Skeletal muscle cell (primary cell): ENCODE measurements at regions not wholly inside any gene's neighbourhood (a gene's known extent, or its start where the extent isn't known, plus 50 kb on each side); places are given as distances from the start of the nearest gene placed in this dataset.
"Not testable (repeated sequence)": the region's sequence is repeated elsewhere in the genome, so short reads cannot be mapped to it uniquely, and the experiment has no call there.

Experiments
- DNase-seq: peaks from one replicate; pipeline ENCODE4 v3.0.0-alpha.2; 2010; ENCODE audit warnings: low read depth
- H3K4me3 ChIP-seq: 2 replicates; pipeline ENCODE4 v1.5.1; 2011; ENCODE audit warnings: low read depth, mild to moderate bottlenecking, control low read depth, low read length, moderate library complexity

- no peak for DNase-seq
- no peak overlapping the region for H3K4me3 ChIP-seq
Observed at GRCh38 chr10:128575761-128576160, 449.5 kb upstream of the MKI67 start.

DNA sequence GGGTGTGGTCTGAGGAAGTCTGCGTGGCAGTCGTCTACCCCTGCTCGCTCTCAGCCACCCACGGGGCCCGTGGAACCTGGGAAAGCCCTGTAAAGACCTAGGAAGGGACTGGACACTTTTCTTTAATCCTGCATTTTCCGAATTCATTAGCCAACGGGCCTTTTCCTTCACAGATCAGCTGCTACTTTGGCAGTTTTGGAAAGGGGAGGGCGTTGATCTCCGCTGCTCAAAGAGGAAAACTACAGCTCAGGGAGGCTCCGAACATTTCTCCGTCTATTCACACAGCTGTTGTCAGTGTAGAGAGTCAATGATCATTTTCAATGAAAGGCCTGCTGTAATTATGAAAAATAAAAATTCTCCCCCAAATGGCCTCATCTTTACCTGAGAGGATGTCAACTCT is 450.1 kb upstream of the MKI67 start:
- DNase-seq: no peak
- no peak overlapping the region for H3K4me3 ChIP-seq

DNA sequence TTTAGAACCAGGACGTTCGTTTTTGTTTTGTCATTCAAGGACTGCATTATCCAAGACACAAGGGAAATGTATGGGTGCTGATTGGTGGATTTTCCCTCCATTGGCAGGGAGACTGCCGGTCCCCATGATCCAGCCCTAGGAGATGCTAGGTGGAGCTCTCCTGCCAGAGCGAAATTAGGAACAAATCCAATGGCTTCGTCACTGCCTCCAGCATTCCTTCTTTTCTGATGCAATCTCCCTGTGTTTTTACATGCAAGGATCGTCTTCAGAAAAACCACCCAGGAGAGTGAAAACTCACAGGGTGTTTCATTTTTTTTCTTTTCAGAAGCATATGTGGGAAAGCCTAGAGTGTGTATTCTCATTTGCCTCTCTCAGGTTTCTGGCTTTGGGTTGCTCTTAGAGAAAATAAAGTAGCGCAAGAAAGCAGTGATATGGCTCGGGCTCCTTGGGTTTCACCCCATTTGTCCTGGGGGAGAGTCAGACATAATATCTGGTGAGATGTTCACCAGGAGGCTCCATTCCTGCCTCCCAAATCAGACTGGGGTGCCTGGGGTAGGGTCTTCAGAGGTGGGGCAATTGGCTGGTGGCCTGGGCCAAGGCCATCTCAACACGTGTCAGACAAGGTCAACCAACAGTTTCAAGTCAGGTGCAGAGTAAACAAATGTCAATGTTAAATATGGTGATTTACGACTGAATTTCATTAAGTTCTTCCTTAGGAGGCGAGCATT is 450.9 kb upstream of the MKI67 start:
- H3K4me3 ChIP-seq: no peak overlapping the region
- DNase-seq: peak; percentile 57

GRCh38 chr10:128577958-128578750 is 451.9 kb upstream of the MKI67 start:
- no peak overlapping the region for H3K4me3 ChIP-seq
- DNase-seq: no peak

- DNase-seq: no peak
- H3K4me3 ChIP-seq: no peak overlapping the region
Observed at GRCh38 chr10:128578766-128579165, 452.5 kb upstream of the MKI67 start.

- H3K4me3 ChIP-seq: no peak overlapping the region
- no peak for DNase-seq
Observed at GRCh38 chr10:128579280-128579865, 453.1 kb upstream of the MKI67 start.

- DNase-seq: no peak
- H3K4me3 ChIP-seq: no peak overlapping the region
Observed at GRCh38 chr10:128579901-128580300, 453.7 kb upstream of the MKI67 start.

GRCh38 chr10:128583125-128583524 is 456.9 kb upstream of the MKI67 start:
- DNase-seq, H3K4me3 ChIP-seq: not testable (repeated sequence)

DNA sequence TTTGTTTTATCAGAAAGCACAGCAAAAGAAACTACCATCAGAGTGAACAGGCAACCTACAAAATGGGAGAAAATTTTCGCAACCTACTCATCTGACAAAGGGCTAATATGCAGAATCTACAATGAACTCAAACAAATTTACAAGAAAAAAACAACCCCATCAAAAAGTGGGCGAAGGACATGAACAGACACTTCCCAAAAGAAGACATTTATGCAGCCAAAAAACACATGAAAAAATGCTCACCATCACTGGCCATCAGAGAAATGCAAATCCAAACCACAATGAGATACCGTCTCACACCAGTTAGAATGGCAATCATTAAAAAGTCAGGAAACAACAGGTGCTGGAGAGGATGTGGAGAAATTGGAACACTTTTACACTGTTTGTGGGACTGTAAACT is 460.4 kb upstream of the MKI67 start:
- DNase-seq, H3K4me3 ChIP-seq: not testable (repeated sequence)

- no peak overlapping the region for H3K4me3 ChIP-seq
- DNase-seq: no peak
Observed at GRCh38 chr10:128587689-128588088, 461.5 kb upstream of the MKI67 start.

DNA sequence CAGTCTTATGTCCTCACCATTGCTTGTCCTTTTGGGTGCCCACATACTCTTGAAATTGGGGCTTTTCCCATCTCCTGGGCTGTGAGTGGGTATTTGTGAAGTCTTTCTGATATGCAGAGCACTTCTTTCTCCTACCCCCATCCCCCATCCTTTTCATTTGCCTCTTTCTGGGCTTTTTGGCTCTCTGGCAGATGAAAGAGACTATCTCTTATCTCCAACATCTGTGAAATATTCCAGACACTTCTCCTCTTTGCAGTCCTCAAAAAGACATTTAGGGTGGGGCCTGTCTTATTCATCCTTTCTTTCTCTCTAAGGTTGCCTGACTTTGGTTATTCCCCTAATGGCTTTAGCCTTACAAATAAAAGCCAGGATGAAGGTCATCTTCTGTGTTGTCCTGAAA is 462.2 kb upstream of the MKI67 start:
- H3K4me3 ChIP-seq: no peak overlapping the region

GRCh38 chr10:128594688-128595087 is 468.5 kb upstream of the MKI67 start:
- no peak overlapping the region for H3K4me3 ChIP-seq
- DNase-seq: no peak

More for the DNA sequence above, 462.2 kb upstream of the MKI67 start:
- no peak for DNase-seq

GRCh38 chr10:128596906-128597305 is 470.7 kb upstream of the MKI67 start:
- no peak for DNase-seq
- H3K4me3 ChIP-seq: no peak overlapping the region

DNA sequence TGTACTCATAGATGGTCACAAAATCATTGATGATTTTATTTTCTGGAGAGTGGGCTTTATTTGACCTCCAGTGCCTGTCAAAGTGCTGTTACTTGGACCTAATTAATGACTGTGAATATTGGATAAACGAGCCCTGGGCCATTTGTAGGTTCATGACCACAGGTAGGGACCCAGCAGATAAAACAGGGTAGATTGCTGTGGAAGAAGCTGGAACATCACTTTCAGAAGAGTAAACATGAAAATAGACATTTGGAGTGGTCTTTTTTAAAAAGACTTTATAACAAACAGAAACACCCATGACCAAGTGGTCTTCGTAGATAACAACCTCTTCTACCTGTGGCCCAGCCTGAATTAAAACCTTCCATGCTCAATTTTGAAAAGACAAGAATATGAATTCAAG is 472.8 kb upstream of the MKI67 start:
- DNase-seq: no peak
- H3K4me3 ChIP-seq: no peak overlapping the region

DNA sequence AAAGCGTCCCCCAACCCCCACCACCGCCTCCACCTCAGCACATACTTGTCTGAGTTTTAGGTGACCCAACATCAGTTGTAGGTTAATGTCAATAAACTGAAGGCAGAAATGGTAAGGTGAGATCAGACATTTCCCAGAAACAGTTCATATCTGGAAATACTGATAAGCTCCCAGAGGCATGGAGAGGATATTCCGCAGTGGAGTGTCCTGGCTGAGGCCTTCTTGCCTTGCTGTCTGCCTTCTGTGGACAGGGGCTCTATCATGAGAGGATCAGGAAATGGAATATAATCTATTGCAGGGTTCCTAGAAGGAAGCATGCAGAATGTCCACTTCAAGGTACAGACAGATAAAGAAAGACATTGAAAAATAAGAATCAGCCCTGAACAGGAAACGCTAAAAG is 473.3 kb upstream of the MKI67 start:
- no peak overlapping the region for H3K4me3 ChIP-seq
- DNase-seq: no peak

DNA sequence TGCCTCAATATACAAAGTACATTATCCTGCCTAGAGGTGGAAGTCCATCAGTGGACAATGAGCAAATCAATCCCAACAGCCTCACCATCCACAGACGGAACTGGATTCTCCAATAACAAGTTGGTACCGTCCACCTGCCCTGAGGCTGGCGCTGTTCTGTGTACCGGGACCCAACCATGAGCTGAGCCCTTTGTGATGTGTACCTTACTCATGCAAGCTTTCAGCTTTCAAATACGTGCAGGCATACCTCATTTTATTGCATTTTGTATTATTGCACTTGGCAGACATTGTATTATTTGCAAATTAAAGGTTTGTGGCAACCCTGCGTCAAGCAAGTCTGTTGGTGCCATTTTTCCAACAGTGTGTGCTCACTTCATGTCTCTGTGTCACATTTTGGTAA is 476.0 kb upstream of the MKI67 start:
- DNase-seq: no peak
- H3K4me3 ChIP-seq: no peak overlapping the region

- DNase-seq: no peak
- no peak overlapping the region for H3K4me3 ChIP-seq
Observed at GRCh38 chr10:128604025-128604424, 477.8 kb upstream of the MKI67 start.

GRCh38 chr10:128605180-128605579 is 479.0 kb upstream of the MKI67 start:
- no peak overlapping the region for H3K4me3 ChIP-seq
- DNase-seq: no peak

GRCh38 chr10:128606055-128606454 is 479.8 kb upstream of the MKI67 start:
- H3K4me3 ChIP-seq: no peak overlapping the region
- DNase-seq: no peak

- no peak for DNase-seq
- H3K4me3 ChIP-seq: no peak overlapping the region
Observed at GRCh38 chr10:128608791-128609190, 482.6 kb upstream of the MKI67 start.

- no peak overlapping the region for H3K4me3 ChIP-seq
- DNase-seq: no peak
Observed at GRCh38 chr10:128609460-128609859, 483.2 kb upstream of the MKI67 start.
